ENCODE measurements at regions not wholly inside any gene's neighbourhood (a gene's known extent, or its start where the extent isn't known, plus 50 kb on each side); places are given as distances from the start of the nearest gene placed in this dataset.

DNA sequence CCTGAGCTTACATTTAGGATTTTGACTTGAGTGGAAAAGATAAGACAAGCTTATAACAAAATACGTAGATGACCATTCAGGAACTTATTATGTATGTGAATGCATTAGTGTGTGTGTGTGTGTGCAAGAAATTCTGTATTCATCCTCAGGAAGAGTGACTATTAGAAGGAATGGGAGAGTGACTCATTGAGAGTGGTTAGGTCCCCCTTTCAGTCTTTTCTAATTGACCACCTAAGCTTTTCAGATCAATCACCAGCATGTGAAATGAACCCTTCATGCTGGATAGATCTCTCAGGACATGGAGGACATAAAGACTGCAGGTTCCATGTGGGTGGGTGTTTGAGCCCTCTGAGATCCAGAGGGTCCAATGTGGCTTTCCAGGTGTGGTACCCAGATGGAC, 153.5 kb downstream of the MBL2 start:
- Histone ChIP-seq H3K4me3 (ENCODE audit: low read length in 3 of 3) (no peak overlapping the region), H3K36me3 (ENCODE audit: control insufficient read depth in 2 of 3, insufficient read depth in 3 of 3, low read length in 3 of 3) (no peaks in the 10 kb centered on the region), H3K27ac (ENCODE audit: low read depth in 2 of 2, low read length in 2 of 2) (no peak overlapping the region), H3K9ac (ENCODE audit: low read length in 3 of 3) (no peak overlapping the region), H3K27me3 (ENCODE audit: control insufficient read depth, insufficient read depth, low read length) (no peaks in the 10 kb centered on the region), H3K4me1 (ENCODE audit: control insufficient read depth in 2 of 3, insufficient read depth in 2 of 3, low read depth in 1 of 3, low read length in 3 of 3) (no peaks in the 10 kb centered on the region), H3K9me3 (ENCODE audit: control insufficient read depth in 2 of 3, insufficient read depth in 1 of 3, low read length in 3 of 3) (no peaks in the 10 kb centered on the region)
- intact Hi-C loops (cut with DNase I) = no loop called here
- TF ChIP-seq, protein P1, sequence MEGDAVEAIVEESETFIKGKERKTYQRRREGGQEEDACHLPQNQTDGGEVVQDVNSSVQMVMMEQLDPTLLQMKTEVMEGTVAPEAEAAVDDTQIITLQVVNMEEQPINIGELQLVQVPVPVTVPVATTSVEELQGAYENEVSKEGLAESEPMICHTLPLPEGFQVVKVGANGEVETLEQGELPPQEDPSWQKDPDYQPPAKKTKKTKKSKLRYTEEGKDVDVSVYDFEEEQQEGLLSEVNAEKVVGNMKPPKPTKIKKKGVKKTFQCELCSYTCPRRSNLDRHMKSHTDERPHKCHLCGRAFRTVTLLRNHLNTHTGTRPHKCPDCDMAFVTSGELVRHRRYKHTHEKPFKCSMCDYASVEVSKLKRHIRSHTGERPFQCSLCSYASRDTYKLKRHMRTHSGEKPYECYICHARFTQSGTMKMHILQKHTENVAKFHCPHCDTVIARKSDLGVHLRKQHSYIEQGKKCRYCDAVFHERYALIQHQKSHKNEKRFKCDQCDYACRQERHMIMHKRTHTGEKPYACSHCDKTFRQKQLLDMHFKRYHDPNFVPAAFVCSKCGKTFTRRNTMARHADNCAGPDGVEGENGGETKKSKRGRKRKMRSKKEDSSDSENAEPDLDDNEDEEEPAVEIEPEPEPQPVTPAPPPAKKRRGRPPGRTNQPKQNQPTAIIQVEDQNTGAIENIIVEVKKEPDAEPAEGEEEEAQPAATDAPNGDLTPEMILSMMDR (IDR thresholded peaks at IDR 0.05; ENCODE audit: borderline replicate concordance, extremely low read depth, insufficient read depth) = no peak
- no peak for DNase-seq
- no peak for FAIRE-seq

DNA sequence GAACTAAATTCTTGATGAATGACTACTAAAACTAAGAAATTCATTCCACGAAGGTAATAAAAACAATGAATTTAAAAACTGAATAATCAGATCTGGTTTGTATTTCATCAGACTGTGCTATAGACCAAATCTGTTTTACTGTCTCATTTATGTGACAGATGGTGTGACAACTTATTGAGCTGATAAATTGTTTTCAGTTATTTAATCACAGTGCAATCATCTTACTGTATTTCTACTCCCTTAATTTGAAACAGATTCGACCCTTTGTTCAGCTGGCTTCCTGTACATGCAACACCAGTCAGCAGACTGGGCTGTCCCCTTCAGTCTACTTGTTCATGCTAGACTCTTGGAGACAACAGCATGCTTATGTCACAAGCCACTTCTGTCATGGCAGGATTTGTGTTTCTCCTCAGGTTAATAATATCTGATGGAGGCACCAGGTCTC, 150.9 kb downstream of the MBL2 start:
- Histone ChIP-seq H3K4me3 (ENCODE audit: low read length in 3 of 3) (no peak overlapping the region), H3K9ac (ENCODE audit: low read length in 3 of 3) (no peak overlapping the region), H3K27me3 (ENCODE audit: control insufficient read depth, insufficient read depth, low read length) (no peaks in the 10 kb centered on the region), H3K36me3 (ENCODE audit: control insufficient read depth in 2 of 3, insufficient read depth in 3 of 3, low read length in 3 of 3) (no peaks in the 10 kb centered on the region), H3K9me3 (ENCODE audit: control insufficient read depth in 2 of 3, insufficient read depth in 1 of 3, low read length in 3 of 3) (no peaks in the 10 kb centered on the region), H3K4me1 (ENCODE audit: control insufficient read depth in 2 of 3, insufficient read depth in 2 of 3, low read depth in 1 of 3, low read length in 3 of 3) (no peaks in the 10 kb centered on the region), H3K27ac (ENCODE audit: low read depth in 2 of 2, low read length in 2 of 2) (no peak overlapping the region)
- FAIRE-seq = no peak
- intact Hi-C loops (cut with DNase I) = no loop called here
- TF ChIP-seq, protein P1 (IDR thresholded peaks at IDR 0.05; ENCODE audit: borderline replicate concordance, extremely low read depth, insufficient read depth) = no peak
- peak in 1 of 5 donors; percentile 39 for DNase-seq

DNA sequence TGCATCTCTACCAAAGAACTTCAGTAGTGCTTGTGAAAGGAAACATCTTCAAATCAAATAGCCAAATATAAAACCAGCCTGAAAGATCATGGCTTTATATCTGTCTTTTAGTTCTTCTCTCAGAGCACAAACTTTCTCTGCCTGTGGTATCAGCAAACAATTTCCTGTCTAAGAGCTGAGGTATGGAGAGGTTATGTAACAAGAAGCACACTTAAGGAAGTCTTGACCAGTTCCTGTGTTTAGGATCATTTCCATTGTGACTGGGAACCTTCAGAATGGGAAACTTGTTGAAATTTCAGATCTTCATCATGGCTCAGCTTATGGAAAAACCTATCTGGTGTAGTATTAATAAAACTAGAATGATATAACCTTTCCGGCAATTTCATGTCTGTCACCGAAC, 148.8 kb downstream of the MBL2 start:
- intact Hi-C loops (cut with DNase I) = no loop called here
- Histone ChIP-seq H3K9me3 (ENCODE audit: control insufficient read depth in 2 of 3, insufficient read depth in 1 of 3, low read length in 3 of 3) (no peaks in the 10 kb centered on the region), H3K36me3 (ENCODE audit: control insufficient read depth in 2 of 3, insufficient read depth in 3 of 3, low read length in 3 of 3) (no peaks in the 10 kb centered on the region), H3K27me3 (ENCODE audit: control insufficient read depth, insufficient read depth, low read length) (no peaks in the 10 kb centered on the region), H3K9ac (ENCODE audit: low read length in 3 of 3) (no peak overlapping the region), H3K4me1 (ENCODE audit: control insufficient read depth in 2 of 3, insufficient read depth in 2 of 3, low read depth in 1 of 3, low read length in 3 of 3) (no peaks in the 10 kb centered on the region), H3K27ac (ENCODE audit: low read depth in 2 of 2, low read length in 2 of 2) (no peak overlapping the region), H3K4me3 (ENCODE audit: low read length in 3 of 3) (no peak overlapping the region)
- TF ChIP-seq, protein P1 (IDR thresholded peaks at IDR 0.05; ENCODE audit: borderline replicate concordance, extremely low read depth, insufficient read depth) = no peak
- DNase-seq (no peak), FAIRE-seq (no peak)

DNA sequence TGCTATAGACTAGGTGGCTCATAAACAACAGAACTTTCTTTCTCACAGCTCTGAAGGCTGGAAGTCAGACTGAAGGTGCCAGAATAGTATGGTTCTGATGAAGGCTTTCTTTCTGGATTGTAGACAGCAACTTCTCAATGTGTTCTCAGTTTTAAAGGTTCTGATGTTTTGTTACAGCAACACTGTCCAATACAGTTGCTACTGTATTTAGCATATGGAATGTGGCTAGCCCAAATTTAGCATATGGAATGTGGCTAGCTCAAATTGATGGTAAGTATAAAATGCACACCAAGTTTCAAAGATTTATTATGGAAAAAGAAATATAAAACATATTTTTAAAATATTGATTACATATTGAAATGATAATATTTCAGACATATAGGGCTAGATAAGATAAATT, 145.3 kb downstream of the MBL2 start:
- TF ChIP-seq, protein P1 (IDR thresholded peaks at IDR 0.05; ENCODE audit: borderline replicate concordance, extremely low read depth, insufficient read depth) = no peak
- no peaks in the 10 kb centered on the region for H3K4me1 ChIP-seq (ENCODE audit: control insufficient read depth in 2 of 3, insufficient read depth in 2 of 3, low read depth in 1 of 3, low read length in 3 of 3)
- H3K9ac ChIP-seq (ENCODE audit: low read length in 3 of 3) = no peak overlapping the region
- H3K27me3 ChIP-seq (ENCODE audit: control insufficient read depth, insufficient read depth, low read length) = no peaks in the 10 kb centered on the region
- H3K9me3 ChIP-seq (ENCODE audit: control insufficient read depth in 2 of 3, insufficient read depth in 1 of 3, low read length in 3 of 3) = no peaks in the 10 kb centered on the region
- intact Hi-C loops (cut with DNase I) = no loop called here
- DNase-seq (no peak), FAIRE-seq (no peak)
- no peak overlapping the region for H3K27ac ChIP-seq (ENCODE audit: low read depth in 2 of 2, low read length in 2 of 2)
- H3K36me3 ChIP-seq (ENCODE audit: control insufficient read depth in 2 of 3, insufficient read depth in 3 of 3, low read length in 3 of 3) = no peaks in the 10 kb centered on the region
- no peak overlapping the region for H3K4me3 ChIP-seq (ENCODE audit: low read length in 3 of 3)
